WI38 (cell line): ENCODE measurements at regions not wholly inside any gene's neighbourhood (a gene's known extent, or its start where the extent isn't known, plus 50 kb on each side); places are given as distances from the start of the nearest gene placed in this dataset.

Experiments
- H3K4me3 ChIP-seq: 2 replicates; pipeline ENCODE4 v1.5.1; 2011; ENCODE audit warnings: low read depth, mild to moderate bottlenecking, control low read depth, low read length
- CTCF ChIP-seq: IDR thresholded peaks from 2 replicates; pipeline ENCODE4 v1.5.1; 2012; ENCODE audit warnings: low read depth, mild to moderate bottlenecking, control low read depth, low read length

GRCh38 chr2:150403457-150403856, 84.0 kb downstream of the RND3 start:
- peak overlapping the region; percentile 45 for H3K4me3 ChIP-seq
- no peak for TF ChIP-seq CTCF

- TF ChIP-seq CTCF = no peak
- H3K4me3 ChIP-seq = no peak overlapping the region
These were observed 84.5 kb downstream of the RND3 start for GRCh38 chr2:150402953-150403352.

GRCh38 chr2:150400849-150401248, 86.6 kb downstream of the RND3 start:
- no peak for TF ChIP-seq CTCF

GRCh38 chr2:150392614-150393013, 94.9 kb downstream of the RND3 start:
- TF ChIP-seq CTCF = no peak
- H3K4me3 ChIP-seq = no peak overlapping the region

More at GRCh38 chr2:150400849-150401248, 86.6 kb downstream of the RND3 start:
- H3K4me3 ChIP-seq = no peak overlapping the region

- no peak overlapping the region for H3K4me3 ChIP-seq
- TF ChIP-seq CTCF = no peak
These were observed 95.7 kb downstream of the RND3 start for GRCh38 chr2:150391779-150392178.

GRCh38 chr2:150389447-150389846, 98.0 kb downstream of the RND3 start:
- H3K4me3 ChIP-seq = no peak overlapping the region
- TF ChIP-seq CTCF = no peak

GRCh38 chr2:150388289-150388625, 99.2 kb downstream of the RND3 start:
- TF ChIP-seq CTCF = no peak
- no peak overlapping the region for H3K4me3 ChIP-seq
